Activated B cell treated with CpG ODN at 0.5 μM for 24 hours (primary cell): ENCODE measurements at regions not wholly inside any gene's neighbourhood (a gene's known extent, or its start where the extent isn't known, plus 50 kb on each side); places are given as distances from the start of the nearest gene placed in this dataset.

Experiments
- ATAC-seq: fragments of 200-7000 bp; cut with Tn5 transposase; one replicate; pipeline ENCODE4 v1.10.0; 2021; ENCODE audit warnings: low read depth, mild to moderate bottlenecking, moderate library complexity
- CTCF ChIA-PET: fragments of 350-600 bp; sonication (Branson Sonifier 250); formaldehyde crosslinking; loops from one replicate; lab custom pipeline; 2021; ENCODE audit warnings: antibody characterized with exemption; lab: Charles Lee
- POLR2A ChIA-PET: fragments of 350-600 bp; sonication (Branson Sonifier 250); formaldehyde crosslinking; loops from one replicate; lab custom pipeline; 2021; ENCODE audit warnings: antibody characterized with exemption; lab: Charles Lee
- DNase-seq: peaks from one replicate; pipeline ENCODE4 v3.0.0; 2022
- H3K27ac Mint-ChIP-seq: one replicate; pipeline ENCODE4 v1.8.0; 2020; ENCODE audit warnings: mixed read lengths
- H3K27me3 Mint-ChIP-seq: one replicate; pipeline ENCODE4 v1.8.0; 2021; ENCODE audit warnings: mixed read lengths
- H3K36me3 Mint-ChIP-seq: one replicate; pipeline ENCODE4 v1.8.0; 2021; ENCODE audit warnings: low read depth, mixed read lengths
- H3K4me1 Mint-ChIP-seq: one replicate; pipeline ENCODE4 v1.8.0; 2021; ENCODE audit warnings: mixed read lengths
- H3K4me3 Mint-ChIP-seq: one replicate; pipeline ENCODE4 v1.8.0; 2020; ENCODE audit warnings: mild to moderate bottlenecking, mixed read lengths
- H3K9me3 Mint-ChIP-seq: one replicate; pipeline ENCODE4 v1.8.0; 2020; ENCODE audit warnings: mixed read lengths
- intact Hi-C: fragments of 100-400 bp; cut with micrococcal nuclease; formaldehyde crosslinking; loops from one replicate; pipeline ENCODE4 v1.15.1; 2024
- TF ChIP-seq, protein P1 (sequence below): fragments of 200-600 bp; IDR thresholded peaks from one replicate; pipeline ENCODE4 v1.8.0; 2022; ENCODE audit warnings: antibody characterized with exemption, mild to moderate bottlenecking

DNA sequence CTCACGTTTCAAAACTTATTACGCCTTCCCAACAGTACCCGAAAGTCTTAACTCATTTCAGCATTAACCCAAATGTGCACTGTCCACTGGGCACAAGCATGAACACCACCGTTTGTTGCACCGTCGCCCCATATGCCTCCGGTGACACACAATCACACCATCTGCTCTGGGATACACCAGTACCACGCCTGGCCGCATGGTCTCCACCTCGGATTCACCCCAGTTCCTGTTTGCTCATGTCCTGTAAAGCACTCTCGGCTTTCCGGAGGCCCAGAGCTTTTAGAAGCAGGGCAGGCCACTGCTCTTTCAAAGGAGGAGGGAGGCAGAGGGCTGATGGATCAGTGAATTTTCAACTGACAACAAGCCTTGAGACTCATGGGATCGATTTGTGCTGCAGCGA lies 1570.0 kb upstream of the DEFB115 start:
- H3K27ac Mint-ChIP-seq: no peak overlapping the region
- peaks cover 2% of the 10 kb centered on the region for H3K9me3 Mint-ChIP-seq
- H3K36me3 Mint-ChIP-seq: no peaks in the 10 kb centered on the region
- ATAC-seq (no peak), DNase-seq (no peak)
- no peaks in the 10 kb centered on the region for H3K27me3 Mint-ChIP-seq
- ChIA-PET POLR2A (no interaction called here), CTCF (no interaction called here)
- H3K4me1 Mint-ChIP-seq: no peaks in the 10 kb centered on the region
- TF ChIP-seq, protein P1, sequence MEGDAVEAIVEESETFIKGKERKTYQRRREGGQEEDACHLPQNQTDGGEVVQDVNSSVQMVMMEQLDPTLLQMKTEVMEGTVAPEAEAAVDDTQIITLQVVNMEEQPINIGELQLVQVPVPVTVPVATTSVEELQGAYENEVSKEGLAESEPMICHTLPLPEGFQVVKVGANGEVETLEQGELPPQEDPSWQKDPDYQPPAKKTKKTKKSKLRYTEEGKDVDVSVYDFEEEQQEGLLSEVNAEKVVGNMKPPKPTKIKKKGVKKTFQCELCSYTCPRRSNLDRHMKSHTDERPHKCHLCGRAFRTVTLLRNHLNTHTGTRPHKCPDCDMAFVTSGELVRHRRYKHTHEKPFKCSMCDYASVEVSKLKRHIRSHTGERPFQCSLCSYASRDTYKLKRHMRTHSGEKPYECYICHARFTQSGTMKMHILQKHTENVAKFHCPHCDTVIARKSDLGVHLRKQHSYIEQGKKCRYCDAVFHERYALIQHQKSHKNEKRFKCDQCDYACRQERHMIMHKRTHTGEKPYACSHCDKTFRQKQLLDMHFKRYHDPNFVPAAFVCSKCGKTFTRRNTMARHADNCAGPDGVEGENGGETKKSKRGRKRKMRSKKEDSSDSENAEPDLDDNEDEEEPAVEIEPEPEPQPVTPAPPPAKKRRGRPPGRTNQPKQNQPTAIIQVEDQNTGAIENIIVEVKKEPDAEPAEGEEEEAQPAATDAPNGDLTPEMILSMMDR: no peak
- intact Hi-C loops: no loop called here
- no peak overlapping the region for H3K4me3 Mint-ChIP-seq

DNA sequence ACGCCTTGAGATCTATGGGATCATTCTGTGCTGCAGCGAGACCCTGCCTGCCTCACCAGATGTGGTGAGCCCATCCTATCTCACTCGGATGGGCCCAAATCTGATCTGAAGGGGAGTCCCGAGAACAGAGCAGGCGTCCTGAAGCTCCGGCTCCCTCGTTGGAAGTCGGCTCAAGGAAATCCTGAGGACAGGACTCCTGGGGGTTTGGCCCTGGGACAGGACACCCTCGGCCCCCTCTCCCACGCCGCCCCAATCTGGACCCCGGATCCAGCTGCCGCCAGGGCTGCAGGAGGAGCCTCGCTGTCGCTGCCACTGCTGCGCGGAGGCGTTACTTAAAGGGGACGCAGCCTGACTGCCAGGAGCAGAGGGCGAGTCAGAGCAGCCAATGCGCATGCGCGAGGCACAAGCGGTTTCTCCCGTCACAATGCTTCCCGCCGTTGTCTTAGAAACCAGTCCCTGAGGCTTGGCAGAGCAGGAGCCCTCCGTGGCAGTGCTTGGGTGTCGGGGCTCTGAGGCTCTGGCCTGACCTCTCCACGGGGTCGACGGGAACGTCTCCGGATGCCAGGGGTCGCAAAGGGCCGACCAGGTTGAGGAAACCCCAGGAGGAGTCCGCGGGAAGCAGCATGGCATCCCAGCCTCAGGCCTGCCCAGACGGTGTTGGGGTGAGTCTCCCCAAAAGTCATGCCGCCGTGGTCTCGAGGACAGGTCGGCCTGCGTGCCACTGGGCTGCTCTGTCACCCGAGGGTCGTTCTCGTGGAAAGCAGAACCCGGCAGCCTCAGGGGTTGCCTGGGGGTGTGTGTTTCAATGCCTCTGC lies 1567.8 kb upstream of the DEFB115 start:
- no peaks in the 10 kb centered on the region for H3K4me1 Mint-ChIP-seq
- H3K27me3 Mint-ChIP-seq: no peaks in the 10 kb centered on the region
- peak overlapping the region; percentile 44 for H3K4me3 Mint-ChIP-seq
- POLR2A ChIA-PET: no interaction called here
- peaks cover 2% of the 10 kb centered on the region for H3K9me3 Mint-ChIP-seq
- no peaks in the 10 kb centered on the region for H3K36me3 Mint-ChIP-seq
- intact Hi-C loops: no loop called here
- CTCF ChIA-PET: no interaction called here
- TF ChIP-seq, protein P1: no peak
- DNase-seq (no peak), ATAC-seq (no peak)
- H3K27ac Mint-ChIP-seq: no peak overlapping the region

DNA sequence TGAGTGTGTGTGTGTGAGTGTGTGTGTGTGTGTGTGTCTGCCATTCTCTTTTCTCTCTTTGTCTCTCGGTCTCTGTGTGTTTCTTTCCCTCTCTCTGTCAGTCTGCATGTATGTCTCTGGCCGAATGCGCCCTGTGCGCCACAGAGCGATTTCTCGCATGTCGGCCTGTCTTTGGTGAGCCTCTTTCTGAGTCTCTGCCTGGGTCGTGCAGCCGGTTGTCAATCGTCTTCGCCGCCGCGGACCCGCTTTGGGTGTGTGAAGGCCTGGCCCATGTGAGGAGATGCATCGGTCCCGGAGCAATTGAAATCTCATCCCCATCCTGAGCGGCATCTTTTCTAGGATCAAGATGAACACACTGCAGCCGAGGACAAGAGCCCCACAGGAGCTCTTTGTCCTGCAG lies 1567.2 kb upstream of the DEFB115 start:
- Mint-ChIP-seq H3K4me3 (no peak overlapping the region), H3K9me3 (peaks cover 2% of the 10 kb centered on the region), H3K27ac (no peak overlapping the region), H3K36me3 (no peaks in the 10 kb centered on the region), H3K4me1 (no peaks in the 10 kb centered on the region), H3K27me3 (no peaks in the 10 kb centered on the region)
- CTCF ChIA-PET: no interaction called here
- POLR2A ChIA-PET: no interaction called here
- TF ChIP-seq, protein P1: no peak
- DNase-seq: no peak
- intact Hi-C loops: no loop called here
- ATAC-seq: no peak

DNA sequence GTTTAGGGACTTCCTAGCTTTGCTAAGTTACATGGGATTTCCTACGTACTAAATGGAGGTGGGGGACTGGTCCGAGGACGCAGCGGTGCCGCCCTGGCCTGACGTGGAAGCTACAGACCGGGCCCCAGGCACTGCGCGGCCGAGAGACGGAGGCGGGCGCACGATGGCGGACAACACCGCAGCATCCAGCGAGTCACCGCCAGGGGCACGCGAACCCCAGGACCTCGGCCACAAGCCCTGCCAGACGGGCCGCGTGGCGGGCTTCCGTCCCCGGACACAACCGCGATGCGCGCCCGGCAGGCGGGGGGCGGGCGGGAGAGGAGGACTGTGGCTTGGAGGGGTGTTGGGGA lies 1516.9 kb upstream of the DEFB115 start:
- POLR2A ChIA-PET: no interaction called here
- H3K4me1 Mint-ChIP-seq: no peaks in the 10 kb centered on the region

DNA sequence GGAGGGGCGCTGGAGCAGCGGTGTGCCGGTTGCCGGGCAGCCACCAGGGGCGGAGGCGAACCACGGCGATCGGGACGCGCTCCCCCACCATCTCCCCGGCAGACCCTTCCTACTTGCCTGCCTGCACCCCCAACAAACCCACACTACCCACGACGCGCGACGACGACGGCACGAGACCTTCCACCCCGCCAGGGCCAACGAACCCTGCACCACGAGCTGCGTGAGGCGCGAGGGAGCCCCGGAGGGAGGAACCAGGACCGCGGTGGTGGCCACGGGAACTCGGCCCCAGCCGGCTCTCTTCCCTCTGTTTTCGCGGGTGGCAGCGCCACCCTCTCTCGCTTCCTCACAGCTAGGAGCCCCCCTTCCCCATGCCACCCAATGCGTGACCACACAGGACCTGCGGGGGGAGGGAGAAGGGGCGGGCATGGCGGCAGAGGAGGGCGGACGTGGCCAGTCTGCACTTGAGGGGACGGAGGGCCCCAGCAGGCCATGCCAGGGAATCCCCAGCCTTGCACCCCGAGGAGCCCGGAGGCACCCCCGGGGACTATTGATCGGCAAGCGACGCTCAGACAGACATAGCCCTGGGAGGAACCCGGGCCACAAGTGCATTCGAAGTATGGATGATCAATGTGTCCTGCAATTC lies 1516.4 kb upstream of the DEFB115 start:
- ChIA-PET CTCF (no interaction called here), POLR2A (no interaction called here)
- Mint-ChIP-seq H3K36me3 (no peaks in the 10 kb centered on the region), H3K9me3 (peaks cover 24% of the 10 kb centered on the region), H3K27me3 (no peaks in the 10 kb centered on the region), H3K4me3 (no peak overlapping the region), H3K27ac (no peak overlapping the region), H3K4me1 (no peaks in the 10 kb centered on the region)
- DNase-seq (no peak), ATAC-seq (no peak)
- intact Hi-C loops: no loop called here
- TF ChIP-seq, protein P1: no peak

More for the DNA sequence above, 1516.9 kb upstream of the DEFB115 start:
- Mint-ChIP-seq H3K4me3 (no peak overlapping the region), H3K36me3 (no peaks in the 10 kb centered on the region), H3K27ac (no peak overlapping the region), H3K9me3 (peaks cover 26% of the 10 kb centered on the region), H3K27me3 (no peaks in the 10 kb centered on the region)
- intact Hi-C loops: no loop called here
- ATAC-seq (no peak), DNase-seq (no peak)
- TF ChIP-seq, protein P1: no peak
- CTCF ChIA-PET: no interaction called here
